ENCODE measurements at regions not wholly inside any gene's neighbourhood (a gene's known extent, or its start where the extent isn't known, plus 50 kb on each side); places are given as distances from the start of the nearest gene placed in this dataset.

GRCh38 chr1:95699149-95699953 lies 465.3 kb downstream of the RWDD3 start:
- TF ChIP-seq NRF1 (IDR thresholded peaks at IDR 0.05; ENCODE audit: low read depth, low read length) (no peak), MEF2A (IDR thresholded peaks at IDR 0.05; ENCODE audit: borderline replicate concordance, low read depth) (no peak), USF1 (IDR thresholded peaks at IDR 0.05; ENCODE audit: borderline replicate concordance, low read depth) (no peak), RFX5 (IDR thresholded peaks at IDR 0.05; ENCODE audit: low read length) (no peak), REST (IDR thresholded peaks at IDR 0.05; ENCODE audit: low read depth, low read length) (no peak), SMC3 (IDR thresholded peaks at IDR 0.05; ENCODE audit: low read depth, low read length) (no peak), EP300 (IDR thresholded peaks at IDR 0.05; ENCODE audit: borderline replicate concordance in 1 of 2, low read depth in 1 of 2, low read length in 1 of 2) (no peak), POLR2AphosphoS5 (IDR thresholded peaks at IDR 0.05; ENCODE audit: low read depth, low read length) (no peak), JUND (IDR thresholded peaks at IDR 0.05) (no peak), RAD21 (IDR thresholded peaks at IDR 0.05; ENCODE audit: low read length) (no peak), GABPA (IDR thresholded peaks at IDR 0.05; ENCODE audit: low read depth) (no peak)
- TF ChIP-seq, protein P1, sequence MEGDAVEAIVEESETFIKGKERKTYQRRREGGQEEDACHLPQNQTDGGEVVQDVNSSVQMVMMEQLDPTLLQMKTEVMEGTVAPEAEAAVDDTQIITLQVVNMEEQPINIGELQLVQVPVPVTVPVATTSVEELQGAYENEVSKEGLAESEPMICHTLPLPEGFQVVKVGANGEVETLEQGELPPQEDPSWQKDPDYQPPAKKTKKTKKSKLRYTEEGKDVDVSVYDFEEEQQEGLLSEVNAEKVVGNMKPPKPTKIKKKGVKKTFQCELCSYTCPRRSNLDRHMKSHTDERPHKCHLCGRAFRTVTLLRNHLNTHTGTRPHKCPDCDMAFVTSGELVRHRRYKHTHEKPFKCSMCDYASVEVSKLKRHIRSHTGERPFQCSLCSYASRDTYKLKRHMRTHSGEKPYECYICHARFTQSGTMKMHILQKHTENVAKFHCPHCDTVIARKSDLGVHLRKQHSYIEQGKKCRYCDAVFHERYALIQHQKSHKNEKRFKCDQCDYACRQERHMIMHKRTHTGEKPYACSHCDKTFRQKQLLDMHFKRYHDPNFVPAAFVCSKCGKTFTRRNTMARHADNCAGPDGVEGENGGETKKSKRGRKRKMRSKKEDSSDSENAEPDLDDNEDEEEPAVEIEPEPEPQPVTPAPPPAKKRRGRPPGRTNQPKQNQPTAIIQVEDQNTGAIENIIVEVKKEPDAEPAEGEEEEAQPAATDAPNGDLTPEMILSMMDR (IDR thresholded peaks at IDR 0.05): no peak

All from SK-N-SH (cell line).